GM12872 (cell line): ENCODE measurements at regions not wholly inside any gene's neighbourhood (a gene's known extent, or its start where the extent isn't known, plus 50 kb on each side); places are given as distances from the start of the nearest gene placed in this dataset.

Experiments used
- CTCF ChIP-seq: IDR thresholded peaks from 3 replicates; pipeline ENCODE4 v1.5.1; 2011; ENCODE audit warnings: low read depth, mild to moderate bottlenecking, low read length, moderate library complexity; ENCODE audit not compliant: insufficient read depth

DNA sequence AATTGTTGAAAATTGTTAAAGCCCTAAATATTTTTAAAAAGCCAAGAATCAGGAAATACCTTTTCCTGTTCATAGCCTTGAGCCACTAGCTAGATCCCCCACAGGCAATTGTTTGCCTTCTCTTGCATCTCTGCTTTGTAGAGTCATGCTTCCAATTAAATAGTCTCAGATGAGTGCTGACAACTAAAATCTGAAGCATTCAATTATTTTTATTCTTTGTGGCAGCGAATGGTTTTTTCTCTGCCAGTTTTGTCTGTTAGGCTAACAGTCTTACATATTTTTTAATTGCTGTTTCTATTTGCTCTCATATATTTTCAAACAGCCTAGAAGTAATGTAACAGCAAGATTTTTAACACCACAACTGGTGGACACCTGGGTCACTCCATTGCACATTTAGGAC is 277.1 kb upstream of the GBE1 start:
- TF ChIP-seq CTCF = no peak

GRCh38 chr3:82033186-82033585 is 271.7 kb upstream of the GBE1 start:
- TF ChIP-seq CTCF = no peak

DNA sequence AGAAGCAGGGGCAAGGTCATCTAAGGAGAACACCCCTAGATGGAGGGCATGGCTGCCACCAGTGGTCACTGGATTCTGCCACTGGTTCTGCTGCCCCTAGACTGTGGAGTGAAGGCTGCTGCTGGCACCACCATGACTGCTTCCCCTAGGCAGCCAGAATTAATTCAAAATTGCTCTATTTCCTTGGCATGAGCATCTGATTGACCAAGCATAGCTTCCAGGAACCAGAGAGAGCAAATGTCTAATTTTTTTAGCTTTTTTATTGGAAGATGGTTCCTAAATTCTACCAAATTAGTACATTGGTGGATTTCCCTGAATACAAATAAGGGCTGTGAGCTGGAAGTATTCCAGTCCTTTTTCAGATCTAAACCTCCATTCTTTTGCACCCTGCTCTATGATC is 270.2 kb upstream of the GBE1 start:
- TF ChIP-seq CTCF = no peak

GRCh38 chr3:82030916-82031315 is 269.5 kb upstream of the GBE1 start:
- no peak for TF ChIP-seq CTCF

DNA sequence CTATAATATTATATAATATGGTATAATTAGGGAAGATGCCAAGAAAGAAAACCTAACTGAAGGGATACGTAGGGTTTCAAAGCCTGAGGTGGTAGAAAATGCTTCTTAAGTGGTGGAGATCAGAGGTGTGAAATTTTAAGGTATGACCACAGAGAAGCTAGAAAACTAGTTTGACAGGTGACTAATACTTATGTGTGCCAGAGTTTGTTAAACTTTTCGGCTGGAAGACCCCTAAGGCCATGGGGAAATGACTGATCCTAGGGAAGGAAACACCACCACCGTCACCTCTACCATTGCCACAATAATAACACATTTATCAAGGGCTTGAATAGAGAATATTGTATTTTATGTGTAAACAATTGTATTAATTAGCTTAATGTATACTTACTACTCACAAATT is 261.4 kb upstream of the GBE1 start:
- TF ChIP-seq CTCF = no peak

DNA sequence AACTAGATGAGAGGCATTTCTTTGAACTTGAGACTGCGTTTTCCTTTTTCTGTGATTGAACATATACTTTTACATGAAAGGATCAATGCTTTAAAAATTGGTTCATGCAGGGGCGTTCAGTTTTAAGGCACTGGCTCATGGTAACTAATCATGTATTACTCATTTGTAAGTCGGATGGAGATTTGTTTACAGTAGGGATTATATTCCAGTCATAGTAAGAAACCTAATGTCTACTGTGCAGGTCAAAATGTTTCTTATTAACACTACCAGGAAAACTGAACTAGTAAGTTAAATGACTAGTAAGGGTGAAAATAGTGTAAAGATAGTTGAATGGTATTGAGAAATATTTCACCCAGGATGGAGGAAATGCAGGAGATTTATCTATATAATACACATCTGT is 258.8 kb upstream of the GBE1 start:
- TF ChIP-seq CTCF = no peak

DNA sequence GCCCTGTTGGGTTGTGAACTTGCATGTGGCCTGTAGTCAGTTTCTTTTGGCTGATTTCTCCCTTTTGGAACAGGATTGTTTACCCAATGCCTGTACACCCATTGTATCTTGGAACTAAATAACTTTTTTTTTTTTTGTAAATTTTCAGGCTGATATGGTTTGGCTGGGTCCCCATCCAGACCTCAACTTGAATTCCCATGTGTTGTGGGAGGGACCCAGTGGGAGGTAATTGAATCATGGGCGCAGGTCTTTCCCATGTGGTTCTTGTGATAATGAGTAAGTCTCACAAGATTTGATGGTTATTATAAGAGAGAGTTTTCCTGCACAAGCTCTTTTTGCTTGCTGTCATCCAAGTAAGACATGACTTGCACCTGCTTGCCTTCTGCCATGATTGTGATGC is 253.8 kb upstream of the GBE1 start:
- TF ChIP-seq CTCF = no peak

DNA sequence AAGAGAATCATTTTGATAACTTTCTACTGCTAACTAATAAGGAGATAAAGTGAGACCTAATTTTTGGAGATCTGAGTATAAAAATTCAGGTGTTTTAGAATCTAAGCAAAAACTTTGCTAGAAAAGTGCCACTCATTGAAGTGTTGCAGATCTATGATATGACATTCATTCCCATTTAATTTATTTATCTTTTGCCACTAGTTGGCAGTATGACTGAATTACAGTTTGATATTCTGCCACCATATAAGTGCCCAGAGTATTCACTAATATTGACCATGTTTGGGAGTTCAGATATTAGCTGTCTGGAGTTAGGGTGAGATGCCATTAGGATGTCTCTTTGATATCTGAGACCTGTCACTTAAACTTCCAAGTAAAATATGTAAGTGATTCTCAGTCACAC is 251.3 kb upstream of the GBE1 start:
- peak; percentile 17; the same call in 1 of the 3 replicates for TF ChIP-seq CTCF
